ENCODE measurements at regions not wholly inside any gene's neighbourhood (a gene's known extent, or its start where the extent isn't known, plus 50 kb on each side); places are given as distances from the start of the nearest gene placed in this dataset.
"Not testable (repeated sequence)": the region's sequence is repeated elsewhere in the genome, so short reads cannot be mapped to it uniquely, and the experiment has no call there.

DNA sequence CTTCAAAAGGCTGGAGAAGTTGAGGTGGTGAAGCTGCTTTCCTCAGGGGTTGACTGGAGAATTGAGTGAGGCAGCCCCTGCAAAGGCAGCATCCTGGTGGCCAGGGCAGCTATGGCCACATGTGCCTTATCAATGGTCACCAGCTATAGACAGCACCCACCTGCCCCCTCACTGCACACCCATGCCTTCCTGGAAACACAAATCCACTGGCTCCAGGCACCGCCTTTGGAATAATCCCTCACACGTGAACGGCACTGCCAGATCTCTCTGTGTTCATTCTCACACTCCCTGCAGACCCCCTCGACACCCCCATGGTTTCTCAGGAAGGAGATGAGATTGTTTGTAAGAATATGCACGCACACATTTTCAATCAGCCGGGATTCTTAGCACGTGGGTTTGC, 1297.8 kb downstream of the TBC1D22A start:
- peaks cover 2 to 3% of the 10 kb centered on the region in 2 donors for H3K27me3 ChIP-seq (ENCODE audit: control insufficient read depth in 1 of 2, insufficient read depth in 2 of 2, low read length in 2 of 2)
- no peaks in the 10 kb centered on the region for H3K4me1 ChIP-seq (ENCODE audit: control insufficient read depth, insufficient read depth, low read length)
- peaks cover 0 to 2% of the 10 kb centered on the region in 2 donors for H3K9me3 ChIP-seq (ENCODE audit: control insufficient read depth in 2 of 2, low read length in 2 of 2)
- H3K36me3 ChIP-seq (ENCODE audit: control insufficient read depth in 2 of 2, insufficient read depth in 2 of 2, low read length in 2 of 2): no peaks in the 10 kb centered on the region
- H3K4me3 ChIP-seq (ENCODE audit: low read length in 2 of 2): no peak overlapping the region
- H3K9ac ChIP-seq (ENCODE audit: low read length in 2 of 2): no peak overlapping the region
- H3K27ac ChIP-seq (ENCODE audit: low read length): no peak overlapping the region

GRCh38 chr22:48059521-48059920, 1297.1 kb downstream of the TBC1D22A start:
- not testable (repeated sequence) for H3K4me3 ChIP-seq (ENCODE audit: low read length in 2 of 2); H3K27me3 ChIP-seq (ENCODE audit: control insufficient read depth in 1 of 2, insufficient read depth in 2 of 2, low read length in 2 of 2); H3K9me3 ChIP-seq (ENCODE audit: control insufficient read depth in 2 of 2, low read length in 2 of 2); H3K36me3 ChIP-seq (ENCODE audit: control insufficient read depth in 2 of 2, insufficient read depth in 2 of 2, low read length in 2 of 2); H3K4me1 ChIP-seq (ENCODE audit: control insufficient read depth, insufficient read depth, low read length); H3K9ac ChIP-seq (ENCODE audit: low read length in 2 of 2); H3K27ac ChIP-seq (ENCODE audit: low read length)

DNA sequence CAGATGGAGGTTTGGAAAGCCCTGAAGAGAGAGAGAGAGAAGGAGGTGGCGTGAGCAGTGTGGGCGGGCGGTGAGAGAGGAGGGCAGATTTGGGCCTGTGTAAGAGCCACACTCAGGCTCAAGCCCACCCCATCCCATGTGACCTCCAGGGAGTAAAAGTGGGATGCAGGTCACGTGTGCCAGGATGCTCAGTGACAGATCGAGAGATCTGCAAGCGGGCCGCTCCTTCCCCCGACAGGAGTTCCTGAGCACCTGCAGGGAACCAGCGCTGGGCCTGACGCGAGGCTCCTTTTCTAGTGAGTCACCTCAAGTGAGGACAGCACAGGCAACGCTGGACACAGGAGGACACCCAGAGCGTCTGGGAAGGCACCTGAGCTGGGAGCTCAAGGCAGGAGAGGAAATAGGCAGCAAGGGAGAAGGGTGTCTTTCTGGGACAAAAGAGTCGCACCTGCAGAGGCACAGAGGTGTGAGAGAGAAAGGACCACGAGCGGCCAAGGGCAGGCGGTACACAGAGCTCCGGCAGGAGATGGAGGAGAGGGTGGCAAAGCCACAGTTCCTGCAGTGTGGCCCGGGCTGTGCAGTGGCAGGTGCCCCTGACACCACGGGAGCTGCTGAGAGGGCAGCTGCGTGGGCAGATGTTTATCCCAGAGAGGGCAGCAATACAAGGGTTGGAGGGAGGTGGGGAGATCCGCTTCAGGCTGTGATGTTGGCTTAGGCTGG, 1294.8 kb downstream of the TBC1D22A start:
- Histone ChIP-seq H3K4me3 (ENCODE audit: low read length in 2 of 2) (no peak overlapping the region), H3K9me3 (ENCODE audit: control insufficient read depth in 2 of 2, low read length in 2 of 2) (peaks cover 0 to 2% of the 10 kb centered on the region in 2 donors)

GRCh38 chr22:48055827-48056226, 1293.4 kb downstream of the TBC1D22A start:
- H3K4me1 ChIP-seq (ENCODE audit: control insufficient read depth, insufficient read depth, low read length): no peaks in the 10 kb centered on the region
- peaks cover 0 to 2% of the 10 kb centered on the region in 2 donors for H3K9me3 ChIP-seq (ENCODE audit: control insufficient read depth in 2 of 2, low read length in 2 of 2)
- no peak overlapping the region for H3K4me3 ChIP-seq (ENCODE audit: low read length in 2 of 2)
- H3K27me3 ChIP-seq (ENCODE audit: control insufficient read depth in 1 of 2, insufficient read depth in 2 of 2, low read length in 2 of 2): peaks cover 2 to 9% of the 10 kb centered on the region in 2 donors
- H3K27ac ChIP-seq (ENCODE audit: low read length): no peak overlapping the region
- H3K9ac ChIP-seq (ENCODE audit: low read length in 2 of 2): no peak overlapping the region
- H3K36me3 ChIP-seq (ENCODE audit: control insufficient read depth in 2 of 2, insufficient read depth in 2 of 2, low read length in 2 of 2): no peaks in the 10 kb centered on the region

More for the DNA sequence above, 1294.8 kb downstream of the TBC1D22A start:
- peaks cover 2 to 8% of the 10 kb centered on the region in 2 donors for H3K27me3 ChIP-seq (ENCODE audit: control insufficient read depth in 1 of 2, insufficient read depth in 2 of 2, low read length in 2 of 2)
- H3K4me1 ChIP-seq (ENCODE audit: control insufficient read depth, insufficient read depth, low read length): no peaks in the 10 kb centered on the region
- H3K9ac ChIP-seq (ENCODE audit: low read length in 2 of 2): no peak overlapping the region
- no peaks in the 10 kb centered on the region for H3K36me3 ChIP-seq (ENCODE audit: control insufficient read depth in 2 of 2, insufficient read depth in 2 of 2, low read length in 2 of 2)
- H3K27ac ChIP-seq (ENCODE audit: low read length): no peak overlapping the region

DNA sequence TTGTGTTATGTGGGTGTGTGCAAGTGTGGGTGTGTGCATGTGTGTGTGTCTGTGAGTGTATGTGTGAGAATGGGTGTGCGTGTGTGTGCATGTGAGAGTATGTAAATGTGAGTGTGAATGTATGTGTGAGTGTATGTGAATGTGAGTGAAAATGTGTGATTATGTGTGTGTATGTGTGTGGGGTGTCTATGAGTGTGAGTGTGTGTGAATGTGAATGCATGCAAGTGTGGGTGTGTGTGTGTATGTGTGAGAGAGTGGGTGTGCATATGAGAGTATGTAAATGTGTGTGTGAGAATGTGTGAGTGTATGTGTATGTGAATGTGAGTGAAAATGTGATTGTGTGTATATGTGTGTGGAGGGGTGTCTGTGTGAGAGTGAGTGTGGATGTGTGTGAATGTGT, 1292.7 kb downstream of the TBC1D22A start:
- Histone ChIP-seq H3K9me3 (ENCODE audit: control insufficient read depth in 2 of 2, low read length in 2 of 2) (peaks cover 0 to 2% of the 10 kb centered on the region in 2 donors), H3K36me3 (ENCODE audit: control insufficient read depth in 2 of 2, insufficient read depth in 2 of 2, low read length in 2 of 2) (no peaks in the 10 kb centered on the region), H3K4me3 (ENCODE audit: low read length in 2 of 2) (no peak overlapping the region), H3K4me1 (ENCODE audit: control insufficient read depth, insufficient read depth, low read length) (no peaks in the 10 kb centered on the region), H3K9ac (ENCODE audit: low read length in 2 of 2) (no peak overlapping the region), H3K27me3 (ENCODE audit: control insufficient read depth in 1 of 2, insufficient read depth in 2 of 2, low read length in 2 of 2) (peaks cover 2 to 9% of the 10 kb centered on the region in 2 donors), H3K27ac (ENCODE audit: low read length) (no peak overlapping the region)

DNA sequence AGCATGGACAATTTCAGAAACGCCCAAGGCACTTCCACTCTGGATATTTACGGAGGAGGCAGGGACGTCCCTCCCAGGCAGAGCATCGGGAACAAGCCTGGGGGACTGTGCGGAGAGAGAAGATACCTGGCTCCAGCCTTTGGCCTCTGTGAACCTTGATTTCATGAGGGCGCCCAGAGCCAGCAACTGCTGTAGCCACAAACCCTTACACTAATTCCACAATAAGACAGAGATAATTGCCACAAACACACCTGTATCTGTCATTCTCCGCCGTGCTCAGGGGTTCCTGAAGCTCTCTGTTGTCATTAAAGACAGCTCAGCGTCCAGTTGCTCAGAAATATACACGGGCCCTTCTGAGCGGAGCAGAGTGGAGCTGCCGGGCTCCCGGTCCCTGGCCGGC, 1292.1 kb downstream of the TBC1D22A start:
- Histone ChIP-seq H3K4me1 (ENCODE audit: control insufficient read depth, insufficient read depth, low read length) (no peaks in the 10 kb centered on the region), H3K9ac (ENCODE audit: low read length in 2 of 2) (no peak overlapping the region), H3K27ac (ENCODE audit: low read length) (no peak overlapping the region), H3K4me3 (ENCODE audit: low read length in 2 of 2) (no peak overlapping the region), H3K9me3 (ENCODE audit: control insufficient read depth in 2 of 2, low read length in 2 of 2) (peaks cover 0 to 2% of the 10 kb centered on the region in 2 donors), H3K36me3 (ENCODE audit: control insufficient read depth in 2 of 2, insufficient read depth in 2 of 2, low read length in 2 of 2) (no peaks in the 10 kb centered on the region), H3K27me3 (ENCODE audit: control insufficient read depth in 1 of 2, insufficient read depth in 2 of 2, low read length in 2 of 2) (peaks cover 2 to 9% of the 10 kb centered on the region in 2 donors)

- Histone ChIP-seq H3K4me1 (ENCODE audit: control insufficient read depth, insufficient read depth, low read length) (no peaks in the 10 kb centered on the region), H3K27me3 (ENCODE audit: control insufficient read depth in 1 of 2, insufficient read depth in 2 of 2, low read length in 2 of 2) (peaks cover 2 to 9% of the 10 kb centered on the region in 2 donors), H3K9me3 (ENCODE audit: control insufficient read depth in 2 of 2, low read length in 2 of 2) (peaks cover 0 to 2% of the 10 kb centered on the region in 2 donors)
These were observed 1291.5 kb downstream of the TBC1D22A start for GRCh38 chr22:48053973-48054372.

GRCh38 chr22:48053486-48053885, 1291.0 kb downstream of the TBC1D22A start:
- Histone ChIP-seq H3K9ac (ENCODE audit: low read length in 2 of 2) (no peak overlapping the region), H3K4me3 (ENCODE audit: low read length in 2 of 2) (no peak overlapping the region), H3K36me3 (ENCODE audit: control insufficient read depth in 2 of 2, insufficient read depth in 2 of 2, low read length in 2 of 2) (no peaks in the 10 kb centered on the region), H3K27me3 (ENCODE audit: control insufficient read depth in 1 of 2, insufficient read depth in 2 of 2, low read length in 2 of 2) (peaks cover 2 to 9% of the 10 kb centered on the region in 2 donors), H3K9me3 (ENCODE audit: control insufficient read depth in 2 of 2, low read length in 2 of 2) (no peaks in the 10 kb centered on the region), H3K27ac (ENCODE audit: low read length) (no peak overlapping the region), H3K4me1 (ENCODE audit: control insufficient read depth, insufficient read depth, low read length) (no peaks in the 10 kb centered on the region)

More at GRCh38 chr22:48053973-48054372, 1291.5 kb downstream of the TBC1D22A start:
- no peaks in the 10 kb centered on the region for H3K36me3 ChIP-seq (ENCODE audit: control insufficient read depth in 2 of 2, insufficient read depth in 2 of 2, low read length in 2 of 2)
- no peak overlapping the region for H3K4me3 ChIP-seq (ENCODE audit: low read length in 2 of 2)
- no peak overlapping the region for H3K27ac ChIP-seq (ENCODE audit: low read length)
- no peak overlapping the region for H3K9ac ChIP-seq (ENCODE audit: low read length in 2 of 2)

GRCh38 chr22:48052621-48052890, 1290.1 kb downstream of the TBC1D22A start:
- Histone ChIP-seq H3K9me3 (ENCODE audit: control insufficient read depth in 2 of 2, low read length in 2 of 2) (no peaks in the 10 kb centered on the region), H3K36me3 (ENCODE audit: control insufficient read depth in 2 of 2, insufficient read depth in 2 of 2, low read length in 2 of 2) (no peaks in the 10 kb centered on the region), H3K9ac (ENCODE audit: low read length in 2 of 2) (no peak overlapping the region), H3K27me3 (ENCODE audit: control insufficient read depth in 1 of 2, insufficient read depth in 2 of 2, low read length in 2 of 2) (peaks cover 0 to 9% of the 10 kb centered on the region in 2 donors), H3K27ac (ENCODE audit: low read length) (no peak overlapping the region), H3K4me3 (ENCODE audit: low read length in 2 of 2) (no peak overlapping the region), H3K4me1 (ENCODE audit: control insufficient read depth, insufficient read depth, low read length) (no peaks in the 10 kb centered on the region)

DNA sequence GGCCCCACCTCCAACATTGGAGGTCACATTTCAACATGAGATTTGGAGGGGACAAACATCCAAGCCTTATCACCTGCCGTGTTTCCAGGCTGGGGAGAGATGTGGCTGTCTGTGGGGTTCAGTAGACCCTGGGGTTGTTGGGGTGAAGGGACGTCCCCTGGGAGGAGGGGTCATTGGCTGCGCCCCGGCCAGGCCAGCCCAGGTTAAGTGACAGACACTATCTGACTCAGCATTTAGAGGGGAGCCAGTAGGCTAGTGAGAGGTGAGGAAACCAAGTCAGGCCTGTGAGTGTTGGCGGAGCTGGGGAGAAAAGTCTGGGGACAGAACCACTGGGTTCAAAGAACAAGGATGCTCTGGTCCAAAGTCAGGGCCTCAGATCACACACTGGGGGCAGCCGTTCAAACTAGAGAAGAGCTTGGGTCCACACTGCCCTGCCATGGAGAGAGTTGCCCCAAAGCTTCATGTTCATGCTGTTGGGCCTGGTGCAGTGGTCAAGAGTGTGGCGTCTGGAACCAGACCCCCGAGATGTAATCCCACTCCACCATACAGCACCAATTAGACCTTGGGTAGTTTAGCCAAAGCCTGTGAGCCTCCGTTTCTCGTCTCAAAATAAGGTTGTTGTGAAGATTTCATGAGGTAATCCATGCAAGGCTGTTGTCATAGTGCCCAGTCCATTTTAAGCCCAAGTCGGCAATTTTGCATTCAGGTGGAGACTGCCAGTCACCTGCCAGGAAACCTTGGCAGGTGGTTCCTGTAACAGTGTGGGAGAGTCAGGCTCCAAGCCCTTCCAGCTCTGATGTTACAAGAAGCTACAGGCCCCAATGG, 1289.6 kb downstream of the TBC1D22A start:
- no peaks in the 10 kb centered on the region for H3K9me3 ChIP-seq (ENCODE audit: control insufficient read depth in 2 of 2, low read length in 2 of 2)
- no peaks in the 10 kb centered on the region for H3K36me3 ChIP-seq (ENCODE audit: control insufficient read depth in 2 of 2, insufficient read depth in 2 of 2, low read length in 2 of 2)
- no peak overlapping the region for H3K4me3 ChIP-seq (ENCODE audit: low read length in 2 of 2)
- H3K9ac ChIP-seq (ENCODE audit: low read length in 2 of 2): no peak overlapping the region
- peaks cover 0 to 9% of the 10 kb centered on the region in 2 donors for H3K27me3 ChIP-seq (ENCODE audit: control insufficient read depth in 1 of 2, insufficient read depth in 2 of 2, low read length in 2 of 2)
- H3K4me1 ChIP-seq (ENCODE audit: control insufficient read depth, insufficient read depth, low read length): no peaks in the 10 kb centered on the region
- H3K27ac ChIP-seq (ENCODE audit: low read length): no peak overlapping the region

DNA sequence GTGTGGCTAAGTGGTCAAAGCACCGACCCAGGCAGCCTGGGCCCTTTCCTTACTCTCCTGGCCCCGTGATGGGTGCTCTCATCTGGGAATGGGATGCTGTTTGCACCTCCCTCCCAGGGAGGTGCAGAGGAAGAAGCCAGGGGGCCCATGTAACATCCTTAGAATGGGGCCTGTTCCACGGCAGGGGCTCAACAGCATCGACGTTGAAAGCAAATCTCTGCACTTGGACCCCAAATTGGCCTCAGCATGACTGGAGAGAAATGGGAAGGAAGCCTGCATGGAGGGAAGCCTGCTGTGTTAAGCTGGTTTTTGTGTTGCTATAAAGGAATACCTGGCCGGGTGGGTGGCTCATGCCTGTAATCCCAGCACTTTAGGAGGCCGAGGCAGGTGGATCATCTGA, 1288.4 kb downstream of the TBC1D22A start:
- Histone ChIP-seq H3K9me3 (ENCODE audit: control insufficient read depth in 2 of 2, low read length in 2 of 2) (no peaks in the 10 kb centered on the region), H3K9ac (ENCODE audit: low read length in 2 of 2) (no peak overlapping the region)

More for the DNA sequence above, 1288.4 kb downstream of the TBC1D22A start:
- Histone ChIP-seq H3K4me1 (ENCODE audit: control insufficient read depth, insufficient read depth, low read length) (no peaks in the 10 kb centered on the region), H3K27ac (ENCODE audit: low read length) (no peak overlapping the region), H3K36me3 (ENCODE audit: control insufficient read depth in 2 of 2, insufficient read depth in 2 of 2, low read length in 2 of 2) (no peaks in the 10 kb centered on the region), H3K4me3 (ENCODE audit: low read length in 2 of 2) (no peak overlapping the region), H3K27me3 (ENCODE audit: control insufficient read depth in 1 of 2, insufficient read depth in 2 of 2, low read length in 2 of 2) (peaks cover 0 to 6% of the 10 kb centered on the region in 2 donors)

All from stomach smooth muscle (tissue), 2 donors.